Posterior cingulate gyrus (tissue), 11 donors: ENCODE measurements at regions not wholly inside any gene's neighbourhood (a gene's known extent, or its start where the extent isn't known, plus 50 kb on each side); places are given as distances from the start of the nearest gene placed in this dataset.
"Not testable (repeated sequence)": the region's sequence is repeated elsewhere in the genome, so short reads cannot be mapped to it uniquely, and the experiment has no call there.

Experiments used
- DNase-seq, 10 donors: peaks; one replicate each; pipeline versions ENCODE4 v3.0.0 to v3.0.0-alpha.2; 2020 to 2021; ENCODE audit warnings: mixed read lengths in 3 of 10
- intact Hi-C: fragments of 100-400 bp; cut with DNase I; formaldehyde crosslinking; loops from one replicate; pipeline ENCODE4 v1.15.1; 2023

GRCh38 chr5:164967354-164967753 lies 1461.9 kb downstream of the MAT2B start:
- no peak for DNase-seq
- intact Hi-C loops, result no loop called here

- intact Hi-C loops, result no loop called here
- no peak for DNase-seq
Measured at GRCh38 chr5:164972973-164973372, 1467.6 kb downstream of the MAT2B start.

- intact Hi-C loops, result no loop called here
- no peak for DNase-seq
Measured at GRCh38 chr5:164975986-164976385, 1470.6 kb downstream of the MAT2B start.

GRCh38 chr5:164980480-164980879 lies 1475.1 kb downstream of the MAT2B start:
- intact Hi-C loops, result no loop called here
- DNase-seq, result no peak

- no peak for DNase-seq
- intact Hi-C loops, result no loop called here
Measured at GRCh38 chr5:164998142-164998541, 1492.7 kb downstream of the MAT2B start.

- intact Hi-C loops, result no loop called here
- no peak for DNase-seq
Measured at GRCh38 chr5:164998590-164998989, 1493.2 kb downstream of the MAT2B start.

- DNase-seq, result no peak
- intact Hi-C loops, result no loop called here
Measured at GRCh38 chr5:165000479-165001190, 1495.2 kb downstream of the MAT2B start.

- intact Hi-C loops, result no loop called here
- DNase-seq, result no peak
Measured at GRCh38 chr5:165003283-165003682, 1497.9 kb downstream of the MAT2B start.

GRCh38 chr5:165004175-165004574 lies 1498.8 kb downstream of the MAT2B start:
- no peak for DNase-seq
- intact Hi-C loops, result no loop called here

GRCh38 chr5:165014439-165014838 lies 1509.0 kb downstream of the MAT2B start:
- DNase-seq, result no peak

GRCh38 chr5:165015126-165015525 lies 1509.7 kb downstream of the MAT2B start:
- intact Hi-C loops, result no loop called here
- no peak for DNase-seq

More at GRCh38 chr5:165014439-165014838, 1509.0 kb downstream of the MAT2B start:
- intact Hi-C loops, result no loop called here

- intact Hi-C loops, result no loop called here
- DNase-seq, result no peak
Measured at GRCh38 chr5:165015547-165015946, 1510.1 kb downstream of the MAT2B start.

- intact Hi-C loops, result no loop called here
- no peak for DNase-seq
Measured at GRCh38 chr5:165026971-165027370, 1521.6 kb downstream of the MAT2B start.

GRCh38 chr5:165028356-165028755 lies 1522.9 kb downstream of the MAT2B start:
- intact Hi-C loops, result no loop called here

GRCh38 chr5:165029099-165029870 lies 1523.9 kb downstream of the MAT2B start:
- DNase-seq, result peak in 1 of 10 donors; percentile 43
- intact Hi-C loops, result no loop called here

More at GRCh38 chr5:165028356-165028755, 1522.9 kb downstream of the MAT2B start:
- DNase-seq, result no peak

GRCh38 chr5:165030971-165031370 lies 1525.6 kb downstream of the MAT2B start:
- DNase-seq, result no peak
- intact Hi-C loops, result no loop called here

GRCh38 chr5:165031371-165031770 lies 1526.0 kb downstream of the MAT2B start:
- DNase-seq, result no peak
- intact Hi-C loops, result no loop called here

- DNase-seq, result no peak
- intact Hi-C loops, result no loop called here
Measured at GRCh38 chr5:165035520-165035919, 1530.1 kb downstream of the MAT2B start.

- intact Hi-C loops, result no loop called here
- no peak for DNase-seq
Measured at GRCh38 chr5:165039748-165040147, 1534.3 kb downstream of the MAT2B start.

- intact Hi-C loops, result not testable (repeated sequence)
Measured at GRCh38 chr5:165045941-165046340, 1540.5 kb downstream of the MAT2B start.

GRCh38 chr5:165055476-165055875 lies 1550.1 kb downstream of the MAT2B start:
- intact Hi-C loops, result no loop called here
- no peak for DNase-seq

More at GRCh38 chr5:165045941-165046340, 1540.5 kb downstream of the MAT2B start:
- DNase-seq, result not testable (repeated sequence)

- DNase-seq, result no peak
- intact Hi-C loops, result no loop called here
Measured at GRCh38 chr5:165057145-165057544, 1551.7 kb downstream of the MAT2B start.
